Testis (tissue), 2 donors: ENCODE measurements at regions not wholly inside any gene's neighbourhood (a gene's known extent, or its start where the extent isn't known, plus 50 kb on each side); places are given as distances from the start of the nearest gene placed in this dataset.

Experiments
- DNase-seq: peaks from one replicate; pipeline ENCODE4 v3.0.0-alpha.2; 2019
- H3K27ac ChIP-seq, 2 donors: fragments of 200-600 bp; sonication (generic); one replicate each; pipeline ENCODE4 v1.5.1; 2019
- H3K27me3 ChIP-seq: fragments of 200-600 bp; sonication (generic); one replicate; pipeline ENCODE4 v1.5.1; 2019
- H3K36me3 ChIP-seq: fragments of 200-600 bp; sonication (generic); one replicate; pipeline ENCODE4 v1.5.1; 2017; ENCODE audit warnings: low read depth; ENCODE audit errors: missing control alignments
- H3K4me1 ChIP-seq: fragments of 200-600 bp; sonication (generic); one replicate; pipeline ENCODE4 v1.5.1; 2019
- H3K4me3 ChIP-seq, 2 donors: fragments of 200-600 bp; sonication (generic); one replicate each; pipeline ENCODE4 v1.5.1; 2017 to 2019
- H3K9me3 ChIP-seq: fragments of 200-600 bp; sonication (generic); one replicate; pipeline ENCODE4 v1.5.1; 2017
- CTCF ChIP-seq, 3 experiments: fragments of 450-650 bp in 2 of 3; fragments of 200-600 bp in 1 of 3; sonication (generic) in 1 of 3; IDR thresholded peaks; one replicate each; pipeline ENCODE4 v1.5.1; 2016 to 2019; ENCODE audit warnings: antibody characterized with exemption in 3 of 3, mild to moderate bottlenecking in 2 of 3, moderate library complexity in 1 of 3
- POLR2A ChIP-seq: fragments of 450-650 bp; IDR thresholded peaks from one replicate; pipeline ENCODE4 v1.6.1; 2017; ENCODE audit warnings: antibody characterized with exemption, mild to moderate bottlenecking, moderate library complexity
- WGBS, 2 donors: methylation state at CpG; one replicate each; pipeline ENCODE4 v1.1.5; 2018; 5-methylcytosine and 5-hydroxymethylcytosine counted together
- intact Hi-C: fragments of 100-400 bp; cut with DNase I; formaldehyde crosslinking; loops from one replicate; pipeline ENCODE4 v1.15.1; 2023; ENCODE audit warnings: low total_unique reads

DNA sequence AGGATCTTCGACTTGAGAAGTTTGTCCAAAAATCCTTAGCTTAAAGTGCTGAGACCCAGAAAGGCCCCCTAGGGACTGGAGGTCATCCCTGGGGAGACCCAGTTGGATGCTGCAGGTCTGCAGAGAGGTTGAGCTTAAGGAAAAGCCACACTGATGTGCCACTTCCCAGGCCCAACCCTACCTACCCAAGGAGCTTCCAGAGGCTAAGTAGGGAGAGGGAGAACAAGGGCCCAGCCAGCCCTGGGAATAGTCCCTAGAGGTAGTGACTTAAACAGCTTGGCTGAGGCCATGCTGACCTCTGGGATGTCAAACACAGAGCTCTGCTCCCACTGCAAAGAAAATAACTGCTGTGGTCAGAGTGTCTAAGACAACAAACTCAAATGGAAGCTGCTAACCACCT is 693.7 kb downstream of the MATN1 start:
- H3K36me3 ChIP-seq: no peaks in the 10 kb centered on the region
- no peak for TF ChIP-seq POLR2A
- no peak for TF ChIP-seq CTCF (IDR thresholded peaks at IDR 0.05)
- H3K4me3 ChIP-seq: no peak overlapping the region
- WGBS, 2 donors: 75 to 88% methylated on average over 1 of the region's 1 CpG
- H3K27ac ChIP-seq: no peak overlapping the region
- H3K27me3 ChIP-seq: no peaks in the 10 kb centered on the region
- intact Hi-C loops: no loop called here
- DNase-seq: no peak
- no peaks in the 10 kb centered on the region for H3K9me3 ChIP-seq
- no peaks in the 10 kb centered on the region for H3K4me1 ChIP-seq

DNA sequence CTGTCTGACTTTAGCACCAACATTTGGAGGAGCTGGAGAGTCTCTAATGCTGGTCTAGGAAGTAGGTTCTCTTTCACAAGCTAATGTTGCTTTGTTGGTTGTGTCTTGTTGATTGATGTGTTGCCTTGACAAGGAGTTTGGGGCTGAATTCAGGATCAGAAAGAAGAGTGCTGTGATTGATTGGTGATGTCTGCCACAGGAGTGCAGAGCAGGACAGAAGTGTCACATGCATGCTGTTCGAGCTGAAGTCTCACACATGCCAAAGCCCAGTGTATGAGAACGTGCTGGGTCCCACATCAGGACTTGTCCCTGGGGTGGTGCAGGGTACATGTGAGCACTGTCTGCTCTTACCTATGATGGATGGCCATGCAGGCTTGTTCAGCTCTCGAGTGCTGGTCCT is 694.4 kb downstream of the MATN1 start:
- intact Hi-C loops: no loop called here
- no peak for DNase-seq
- H3K27me3 ChIP-seq: no peaks in the 10 kb centered on the region
- no peaks in the 10 kb centered on the region for H3K36me3 ChIP-seq
- no peak overlapping the region for H3K4me3 ChIP-seq
- H3K27ac ChIP-seq: no peak overlapping the region
- H3K4me1 ChIP-seq: no peaks in the 10 kb centered on the region
- WGBS, 2 donors: 67 to 85% methylated on average over 3 of the region's 3 CpGs
- TF ChIP-seq CTCF (IDR thresholded peaks at IDR 0.05) (no peak), POLR2A (no peak)
- H3K9me3 ChIP-seq: no peaks in the 10 kb centered on the region

GRCh38 chr1:30028283-30028682 is 695.1 kb downstream of the MATN1 start:
- WGBS, 2 donors: 79 to 80% methylated on average over 2 of the region's 2 CpGs
- no peaks in the 10 kb centered on the region for H3K4me1 ChIP-seq
- intact Hi-C loops: no loop called here
- no peak overlapping the region for H3K4me3 ChIP-seq
- no peak overlapping the region for H3K27ac ChIP-seq
- TF ChIP-seq CTCF (IDR thresholded peaks at IDR 0.05): no peak
- no peak for TF ChIP-seq POLR2A
- H3K9me3 ChIP-seq: no peaks in the 10 kb centered on the region
- DNase-seq: no peak
- no peaks in the 10 kb centered on the region for H3K27me3 ChIP-seq
- no peaks in the 10 kb centered on the region for H3K36me3 ChIP-seq

GRCh38 chr1:30027247-30027646 is 696.1 kb downstream of the MATN1 start:
- 86 to 89% methylated on average over 2 of the region's 2 CpGs for WGBS, 2 donors
- no peak overlapping the region for H3K4me3 ChIP-seq
- intact Hi-C loops: no loop called here
- H3K27me3 ChIP-seq: no peaks in the 10 kb centered on the region
- H3K27ac ChIP-seq: no peak overlapping the region
- H3K4me1 ChIP-seq: no peaks in the 10 kb centered on the region
- DNase-seq: no peak
- no peaks in the 10 kb centered on the region for H3K9me3 ChIP-seq
- TF ChIP-seq CTCF (IDR thresholded peaks at IDR 0.05): no peak
- TF ChIP-seq POLR2A: no peak
- no peaks in the 10 kb centered on the region for H3K36me3 ChIP-seq

GRCh38 chr1:30024411-30025195 is 698.8 kb downstream of the MATN1 start:
- H3K4me3 ChIP-seq: no peak overlapping the region
- intact Hi-C loops: no loop called here
- no peaks in the 10 kb centered on the region for H3K4me1 ChIP-seq
- no peaks in the 10 kb centered on the region for H3K27me3 ChIP-seq
- WGBS, 2 donors: 72 to 74% methylated on average over 5 of the region's 5 CpGs
- no peak for TF ChIP-seq CTCF (IDR thresholded peaks at IDR 0.05)
- TF ChIP-seq POLR2A: no peak
- no peak for DNase-seq
- H3K36me3 ChIP-seq: no peaks in the 10 kb centered on the region
- H3K9me3 ChIP-seq: no peaks in the 10 kb centered on the region
- H3K27ac ChIP-seq: no peak overlapping the region
